Activated naive CD4-positive, alpha-beta T cell treated with anti-CD3 and anti-CD28 coated beads, Interleukin-2, amount 10 ng/mL, durations not matched to agents 7 days and 5 days (primary cell): ENCODE measurements at regions not wholly inside any gene's neighbourhood (a gene's known extent, or its start where the extent isn't known, plus 50 kb on each side); places are given as distances from the start of the nearest gene placed in this dataset.

Source experiments
- CTCF ChIA-PET: fragments of 350-600 bp; sonication (Branson Sonifier 250); formaldehyde crosslinking; loops from one replicate; lab custom pipeline; 2021; ENCODE audit warnings: antibody characterized with exemption; lab: Charles Lee
- DNase-seq: peaks from one replicate; pipeline ENCODE4 v3.0.0-alpha.2; 2020
- H3K27ac Mint-ChIP-seq: one replicate; pipeline ENCODE4 v1.8.0; 2021; ENCODE audit warnings: mild to moderate bottlenecking, moderate library complexity, mixed read lengths
- H3K27me3 Mint-ChIP-seq: one replicate; pipeline ENCODE4 v1.8.0; 2021; ENCODE audit warnings: mild to moderate bottlenecking, mixed read lengths
- H3K36me3 Mint-ChIP-seq: one replicate; pipeline ENCODE4 v1.8.0; 2021; ENCODE audit warnings: mixed read lengths
- H3K4me1 Mint-ChIP-seq: one replicate; pipeline ENCODE4 v1.8.0; 2021; ENCODE audit warnings: mixed read lengths
- H3K4me3 Mint-ChIP-seq: one replicate; pipeline ENCODE4 v1.8.0; 2021; ENCODE audit warnings: mild to moderate bottlenecking, moderate library complexity, mixed read lengths
- H3K9me3 Mint-ChIP-seq: one replicate; pipeline ENCODE4 v1.8.0; 2021; ENCODE audit warnings: mixed read lengths

- DNase-seq: no peak
Measured at GRCh38 chr4:129314781-129315180, 218.8 kb downstream of the C4orf33 start.

GRCh38 chr4:129322920-129323319 is 227.0 kb downstream of the C4orf33 start:
- Mint-ChIP-seq H3K27me3 (no peaks in the 10 kb centered on the region), H3K36me3 (no peaks in the 10 kb centered on the region), H3K4me1 (no peaks in the 10 kb centered on the region), H3K27ac (no peak overlapping the region), H3K4me3 (no peak overlapping the region), H3K9me3 (no peaks in the 10 kb centered on the region)
- DNase-seq: no peak
- CTCF ChIA-PET: no interaction called here

More at GRCh38 chr4:129314781-129315180, 218.8 kb downstream of the C4orf33 start:
- H3K27me3 Mint-ChIP-seq: no peaks in the 10 kb centered on the region
- H3K4me3 Mint-ChIP-seq: no peak overlapping the region
- H3K36me3 Mint-ChIP-seq: no peaks in the 10 kb centered on the region
- H3K27ac Mint-ChIP-seq: no peak overlapping the region
- CTCF ChIA-PET: no interaction called here
- no peaks in the 10 kb centered on the region for H3K9me3 Mint-ChIP-seq
- no peaks in the 10 kb centered on the region for H3K4me1 Mint-ChIP-seq

GRCh38 chr4:129323658-129324057 is 227.7 kb downstream of the C4orf33 start:
- Mint-ChIP-seq H3K27me3 (no peaks in the 10 kb centered on the region), H3K9me3 (no peaks in the 10 kb centered on the region), H3K36me3 (no peaks in the 10 kb centered on the region), H3K4me1 (no peaks in the 10 kb centered on the region), H3K4me3 (no peak overlapping the region), H3K27ac (no peak overlapping the region)
- CTCF ChIA-PET: no interaction called here
- no peak for DNase-seq

GRCh38 chr4:129326571-129327460 is 230.9 kb downstream of the C4orf33 start:
- H3K4me3 Mint-ChIP-seq: no peak overlapping the region
- peaks cover 3% of the 10 kb centered on the region for H3K9me3 Mint-ChIP-seq
- DNase-seq: no peak
- H3K27ac Mint-ChIP-seq: no peak overlapping the region
- CTCF ChIA-PET: no interaction called here
- no peaks in the 10 kb centered on the region for H3K36me3 Mint-ChIP-seq
- H3K4me1 Mint-ChIP-seq: no peaks in the 10 kb centered on the region
- H3K27me3 Mint-ChIP-seq: no peaks in the 10 kb centered on the region

GRCh38 chr4:129327637-129328036 is 231.7 kb downstream of the C4orf33 start:
- no peaks in the 10 kb centered on the region for H3K36me3 Mint-ChIP-seq
- H3K9me3 Mint-ChIP-seq: peaks cover 3% of the 10 kb centered on the region
- H3K27ac Mint-ChIP-seq: no peak overlapping the region
- no peaks in the 10 kb centered on the region for H3K27me3 Mint-ChIP-seq
- CTCF ChIA-PET: interaction anchor here (0.6 kb wide), 1 partner anchor 901 kb away, joined by 3 read pairs; no protein-coding TSS in a partner anchor
- DNase-seq: no peak
- no peaks in the 10 kb centered on the region for H3K4me1 Mint-ChIP-seq
- H3K4me3 Mint-ChIP-seq: no peak overlapping the region

- CTCF ChIA-PET: interaction anchor here (0.6 kb wide), 1 partner anchor 901 kb away, joined by 3 read pairs; no protein-coding TSS in a partner anchor
- Mint-ChIP-seq H3K4me3 (no peak overlapping the region), H3K36me3 (no peaks in the 10 kb centered on the region), H3K27ac (no peak overlapping the region), H3K27me3 (no peaks in the 10 kb centered on the region), H3K9me3 (peaks cover 3% of the 10 kb centered on the region), H3K4me1 (no peaks in the 10 kb centered on the region)
- DNase-seq: no peak
Measured at GRCh38 chr4:129328162-129328561, 232.2 kb downstream of the C4orf33 start.

GRCh38 chr4:129334136-129334535 is 238.2 kb downstream of the C4orf33 start:
- DNase-seq: no peak
- Mint-ChIP-seq H3K27ac (no peak overlapping the region), H3K4me3 (no peak overlapping the region), H3K9me3 (peaks cover 3% of the 10 kb centered on the region), H3K27me3 (no peaks in the 10 kb centered on the region), H3K36me3 (no peaks in the 10 kb centered on the region), H3K4me1 (no peaks in the 10 kb centered on the region)
- CTCF ChIA-PET: no interaction called here

GRCh38 chr4:129335276-129335675 is 239.3 kb downstream of the C4orf33 start:
- Mint-ChIP-seq H3K9me3 (no peaks in the 10 kb centered on the region), H3K27ac (no peak overlapping the region), H3K4me3 (no peak overlapping the region), H3K4me1 (no peaks in the 10 kb centered on the region), H3K36me3 (no peaks in the 10 kb centered on the region), H3K27me3 (no peaks in the 10 kb centered on the region)
- DNase-seq: no peak
- CTCF ChIA-PET: no interaction called here

- Mint-ChIP-seq H3K9me3 (no peaks in the 10 kb centered on the region), H3K4me3 (no peak overlapping the region), H3K36me3 (no peaks in the 10 kb centered on the region), H3K4me1 (no peaks in the 10 kb centered on the region), H3K27ac (no peak overlapping the region), H3K27me3 (no peaks in the 10 kb centered on the region)
- no peak for DNase-seq
- CTCF ChIA-PET: no interaction called here
Measured at GRCh38 chr4:129335818-129336217, 239.9 kb downstream of the C4orf33 start.

- Mint-ChIP-seq H3K36me3 (no peaks in the 10 kb centered on the region), H3K4me3 (no peak overlapping the region), H3K27ac (no peak overlapping the region), H3K9me3 (no peaks in the 10 kb centered on the region), H3K27me3 (no peaks in the 10 kb centered on the region), H3K4me1 (no peaks in the 10 kb centered on the region)
- no peak for DNase-seq
- CTCF ChIA-PET: no interaction called here
Measured at GRCh38 chr4:129336457-129337227, 240.7 kb downstream of the C4orf33 start.

GRCh38 chr4:129337228-129337620 is 241.3 kb downstream of the C4orf33 start:
- Mint-ChIP-seq H3K27me3 (no peaks in the 10 kb centered on the region), H3K27ac (no peak overlapping the region), H3K4me1 (no peaks in the 10 kb centered on the region), H3K9me3 (no peaks in the 10 kb centered on the region), H3K4me3 (no peak overlapping the region), H3K36me3 (no peaks in the 10 kb centered on the region)
- CTCF ChIA-PET: no interaction called here
- DNase-seq: no peak

GRCh38 chr4:129342819-129343408 is 247.0 kb downstream of the C4orf33 start:
- CTCF ChIA-PET: interaction anchor here (0.7 to 0.9 kb wide), 2 partner anchors 18 to 299 kb away, joined by 3 read pairs; no protein-coding TSS in a partner anchor
- Mint-ChIP-seq H3K27ac (no peak overlapping the region), H3K36me3 (no peaks in the 10 kb centered on the region), H3K4me1 (no peaks in the 10 kb centered on the region), H3K27me3 (no peaks in the 10 kb centered on the region), H3K4me3 (no peak overlapping the region), H3K9me3 (no peaks in the 10 kb centered on the region)
- DNase-seq: no peak

GRCh38 chr4:129344058-129344457 is 248.1 kb downstream of the C4orf33 start:
- DNase-seq: peak; percentile 23
- CTCF ChIA-PET: interaction anchor here (0.6 kb wide), 1 partner anchor 297 kb away, joined by 3 read pairs; no protein-coding TSS in a partner anchor
- H3K9me3 Mint-ChIP-seq: no peaks in the 10 kb centered on the region
- H3K4me1 Mint-ChIP-seq: no peaks in the 10 kb centered on the region
- no peaks in the 10 kb centered on the region for H3K27me3 Mint-ChIP-seq
- H3K36me3 Mint-ChIP-seq: no peaks in the 10 kb centered on the region
- H3K4me3 Mint-ChIP-seq: no peak overlapping the region
- H3K27ac Mint-ChIP-seq: no peak overlapping the region

- H3K4me3 Mint-ChIP-seq: no peak overlapping the region
- no peaks in the 10 kb centered on the region for H3K36me3 Mint-ChIP-seq
- H3K27ac Mint-ChIP-seq: no peak overlapping the region
- no peaks in the 10 kb centered on the region for H3K27me3 Mint-ChIP-seq
- no peak for DNase-seq
- no peaks in the 10 kb centered on the region for H3K4me1 Mint-ChIP-seq
- no peaks in the 10 kb centered on the region for H3K9me3 Mint-ChIP-seq
- CTCF ChIA-PET: no interaction called here
Measured at GRCh38 chr4:129345609-129346008, 249.7 kb downstream of the C4orf33 start.
